ENCODE measurements at regions not wholly inside any gene's neighbourhood (a gene's known extent, or its start where the extent isn't known, plus 50 kb on each side); places are given as distances from the start of the nearest gene placed in this dataset.

DNA sequence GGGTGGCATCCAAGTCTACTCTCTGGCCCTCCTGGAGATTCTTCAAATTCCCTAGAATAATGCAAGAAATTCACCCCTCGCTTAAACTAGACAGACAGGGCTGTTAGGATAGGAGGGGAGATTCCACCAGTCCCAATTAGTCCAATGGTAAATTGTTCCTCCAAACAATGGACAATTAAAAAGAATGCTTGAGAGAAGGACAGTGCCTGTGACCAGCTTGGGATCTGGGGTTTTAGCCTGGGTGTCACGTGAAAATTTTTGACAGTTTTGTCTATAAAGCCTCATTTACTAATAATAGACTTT lies 177.7 kb upstream of the RAB4A start:
- TF ChIP-seq, protein P1, sequence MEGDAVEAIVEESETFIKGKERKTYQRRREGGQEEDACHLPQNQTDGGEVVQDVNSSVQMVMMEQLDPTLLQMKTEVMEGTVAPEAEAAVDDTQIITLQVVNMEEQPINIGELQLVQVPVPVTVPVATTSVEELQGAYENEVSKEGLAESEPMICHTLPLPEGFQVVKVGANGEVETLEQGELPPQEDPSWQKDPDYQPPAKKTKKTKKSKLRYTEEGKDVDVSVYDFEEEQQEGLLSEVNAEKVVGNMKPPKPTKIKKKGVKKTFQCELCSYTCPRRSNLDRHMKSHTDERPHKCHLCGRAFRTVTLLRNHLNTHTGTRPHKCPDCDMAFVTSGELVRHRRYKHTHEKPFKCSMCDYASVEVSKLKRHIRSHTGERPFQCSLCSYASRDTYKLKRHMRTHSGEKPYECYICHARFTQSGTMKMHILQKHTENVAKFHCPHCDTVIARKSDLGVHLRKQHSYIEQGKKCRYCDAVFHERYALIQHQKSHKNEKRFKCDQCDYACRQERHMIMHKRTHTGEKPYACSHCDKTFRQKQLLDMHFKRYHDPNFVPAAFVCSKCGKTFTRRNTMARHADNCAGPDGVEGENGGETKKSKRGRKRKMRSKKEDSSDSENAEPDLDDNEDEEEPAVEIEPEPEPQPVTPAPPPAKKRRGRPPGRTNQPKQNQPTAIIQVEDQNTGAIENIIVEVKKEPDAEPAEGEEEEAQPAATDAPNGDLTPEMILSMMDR (IDR thresholded peaks at IDR 0.05) = no peak
- no peak for TF ChIP-seq POLR2A (IDR thresholded peaks at IDR 0.05)
